B cell (primary cell): ENCODE measurements at regions not wholly inside any gene's neighbourhood (a gene's known extent, or its start where the extent isn't known, plus 50 kb on each side); places are given as distances from the start of the nearest gene placed in this dataset.

ENCODE experiments used
- ATAC-seq: fragments of 200-7000 bp; cut with Tn5 transposase; one replicate; pipeline ENCODE4 v1.10.0; 2021; ENCODE audit warnings: low read depth, mild to moderate bottlenecking, moderate number of reproducible peaks, moderate library complexity
- CTCF ChIA-PET: fragments of 350-600 bp; sonication (Branson Sonifier 250); formaldehyde crosslinking; loops from one replicate; lab custom pipeline; 2021; ENCODE audit warnings: antibody characterized with exemption, inconsistent platforms; lab: Charles Lee
- POLR2A ChIA-PET: fragments of 350-600 bp; sonication (Branson Sonifier 250); formaldehyde crosslinking; loops from one replicate; lab custom pipeline; 2021; ENCODE audit warnings: antibody characterized with exemption; lab: Charles Lee
- DNase-seq: peaks from one replicate; pipeline ENCODE4 v3.0.0; 2013
- H2AFZ ChIP-seq: 2 replicates; pipeline ENCODE4 v1.6.1; 2012; ENCODE audit warnings: mild to moderate bottlenecking, low read depth, low read length; ENCODE audit not compliant: insufficient read depth, poor library complexity, severe bottlenecking
- H3K27ac ChIP-seq, 2 donors: 1 replicate in 1 of 2; 2 replicates in 1 of 2; pipeline ENCODE4 v1.5.1; 2012 to 2013; ENCODE audit warnings: low read length in 2 of 2, mild to moderate bottlenecking in 2 of 2, moderate library complexity in 1 of 2
- H3K27me3 ChIP-seq, 4 experiments: fragments of 200-600 bp in 1 of 4; sonication (generic) in 1 of 4; replicated peaks in 1 of 4; 1 replicate in 2 of 4; 2 replicates in 2 of 4; pipeline versions ENCODE4 v1.6.1 to v1.7.0; 2013 to 2016; ENCODE audit warnings: low read length in 3 of 4, mild to moderate bottlenecking in 2 of 4, mixed read lengths in 1 of 4, moderate library complexity in 1 of 4; ENCODE audit not compliant: insufficient read depth in 4 of 4, control insufficient read depth in 3 of 4; ENCODE audit errors: control extremely low read depth in 1 of 4
- H3K36me3 ChIP-seq, 2 experiments: replicated peaks in 1 of 2; 1 replicate in 1 of 2; 2 replicates in 1 of 2; pipeline versions ENCODE4 v1.6.1 to v1.7.1; 2013; ENCODE audit warnings: low read length in 1 of 2; ENCODE audit not compliant: insufficient read depth in 2 of 2, control insufficient read depth in 1 of 2; ENCODE audit errors: control extremely low read depth in 1 of 2, extremely low read depth in 1 of 2
- H3K4me1 ChIP-seq, 2 donors: fragments of 200-600 bp in 1 of 2; sonication (generic) in 1 of 2; 1 replicate in 1 of 2; 2 replicates in 1 of 2; pipeline versions ENCODE4 v1.5.1 to v1.6.1; 2013 to 2017; ENCODE audit warnings: low read length in 2 of 2; ENCODE audit not compliant: control insufficient read depth in 2 of 2, insufficient read depth in 2 of 2
- H3K4me2 ChIP-seq: replicated peaks from 2 replicates; pipeline ENCODE3; 2012; ENCODE audit warnings: mild to moderate bottlenecking, low read depth, low read length; ENCODE audit not compliant: poor library complexity, severe bottlenecking
- H3K4me3 ChIP-seq, 5 experiments: fragments of 200-600 bp in 1 of 5; sonication (generic) in 1 of 5; 1 replicate in 3 of 5; 2 replicates in 2 of 5; pipeline versions ENCODE4 v1.5.1 to v1.7.0; 2011 to 2016; ENCODE audit warnings: low read length in 4 of 5, mild to moderate bottlenecking in 4 of 5, low read depth in 2 of 5, control low read depth in 1 of 5, moderate library complexity in 1 of 5; ENCODE audit not compliant: insufficient read depth in 1 of 5; ENCODE audit errors: control extremely low read depth in 1 of 5, extremely low read depth in 1 of 5
- H3K79me2 ChIP-seq: fragments of 200-600 bp; sonication (generic); one replicate; pipeline ENCODE4 v1.6.0; 2016; ENCODE audit warnings: low read length; ENCODE audit not compliant: control insufficient read depth, insufficient read depth
- H3K9ac ChIP-seq: fragments of 200-600 bp; sonication (generic); 2 replicates; pipeline ENCODE4 v1.6.1; 2017; ENCODE audit warnings: mild to moderate bottlenecking, low read length, moderate library complexity
- H3K9me3 ChIP-seq, 3 donors: one replicate each; pipeline versions ENCODE4 v1.6.1 to v1.7.1; 2013; ENCODE audit warnings: low read length in 2 of 3; ENCODE audit not compliant: control insufficient read depth in 2 of 3, insufficient read depth in 1 of 3; ENCODE audit errors: control extremely low read depth in 1 of 3
- H4K20me1 ChIP-seq: 2 replicates; pipeline ENCODE4 v1.6.0; 2012; ENCODE audit warnings: mild to moderate bottlenecking, low read length; ENCODE audit not compliant: insufficient read depth, control insufficient read depth, poor library complexity, severe bottlenecking
- H3K27ac Mint-ChIP-seq: one replicate; pipeline ENCODE4 v1.8.0; 2021; ENCODE audit warnings: mixed read lengths
- H3K27me3 Mint-ChIP-seq: one replicate; pipeline ENCODE4 v1.8.0; 2021; ENCODE audit warnings: mixed read lengths
- H3K4me1 Mint-ChIP-seq: one replicate; pipeline ENCODE4 v1.8.0; 2021; ENCODE audit warnings: mixed read lengths
- H3K4me3 Mint-ChIP-seq: one replicate; pipeline ENCODE4 v1.8.0; 2021; ENCODE audit warnings: mixed read lengths
- H3K9me3 Mint-ChIP-seq: one replicate; pipeline ENCODE4 v1.8.0; 2022; ENCODE audit warnings: mixed read lengths; ENCODE audit not compliant: insufficient read depth
- EZH2 ChIP-seq: IDR thresholded peaks from 2 replicates; pipeline ENCODE4 v1.6.1; 2012; ENCODE audit warnings: borderline replicate concordance, low read depth, mild to moderate bottlenecking, moderate library complexity, low read length; ENCODE audit not compliant: insufficient read depth, poor library complexity, severe bottlenecking
- WGBS: methylation state at CpG from one replicate; pipeline ENCODE4 v1.1.5; 2013; ENCODE audit warnings: missing lambda C conversion rate; ENCODE audit not compliant: insufficient coverage; 5-methylcytosine and 5-hydroxymethylcytosine counted together
- intact Hi-C: fragments of 100-400 bp; cut with micrococcal nuclease; formaldehyde crosslinking; loops from one replicate; pipeline ENCODE4 v1.10.0; 2022
- TF ChIP-seq, protein P1 (sequence below): fragments of 200-600 bp; IDR thresholded peaks from one replicate; pipeline ENCODE4 v1.8.0; 2022; ENCODE audit warnings: antibody characterized with exemption, mild to moderate bottlenecking

DNA sequence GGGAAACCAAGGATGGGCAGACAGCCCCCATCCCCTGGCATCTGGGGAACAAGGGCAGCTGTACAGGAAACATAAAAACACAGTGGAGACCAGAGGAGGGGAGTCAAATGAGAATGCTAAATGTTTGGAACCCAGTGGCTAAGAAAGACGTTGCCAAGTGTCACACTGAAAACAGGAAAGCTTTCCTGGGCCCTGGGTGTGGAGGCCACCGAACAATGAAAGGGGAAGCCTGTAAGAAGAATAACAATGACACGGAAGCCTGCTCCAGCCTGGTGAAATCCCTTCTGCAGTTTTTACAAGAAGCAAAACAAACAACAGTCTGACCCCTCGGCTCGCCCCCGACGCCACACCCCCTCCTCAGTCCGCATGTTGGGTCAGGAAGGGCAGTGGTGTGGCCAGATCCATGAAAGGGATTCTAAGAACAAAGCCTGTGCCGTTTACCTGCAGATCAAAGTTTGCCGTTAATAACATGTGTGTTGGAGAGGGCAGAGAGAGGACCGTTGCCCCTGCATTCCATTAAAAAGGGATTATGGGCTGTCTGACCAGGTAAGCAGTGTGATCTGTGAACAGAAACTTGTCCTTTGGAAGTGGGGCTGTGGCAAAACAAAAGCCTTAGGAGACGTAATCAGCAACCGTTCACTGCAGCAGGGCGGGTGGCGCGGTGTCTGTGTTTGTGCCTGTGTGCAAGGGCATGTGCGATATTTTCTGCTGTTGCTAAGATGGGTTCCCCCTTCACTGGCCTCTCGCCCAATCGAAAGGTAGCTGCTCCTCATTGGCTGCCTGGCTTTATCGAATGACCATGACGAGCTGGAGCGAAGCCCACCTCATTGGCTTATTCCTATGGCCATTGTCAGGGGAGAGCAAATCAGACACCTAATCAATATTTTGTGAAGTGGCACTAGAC, 113.7 kb upstream of the BLID start:
- H3K4me3 Mint-ChIP-seq = no peak overlapping the region
- ChIA-PET POLR2A (no interaction called here), CTCF (no interaction called here)
- Histone ChIP-seq H3K27ac (no peak overlapping the region), H3K36me3 (no peaks in the 10 kb centered on the region), H3K27me3 (peaks cover 0 to 4% (median 0%) of the 10 kb centered on the region in 4 experiments), H3K9ac (no peak overlapping the region), H3K4me2 (no peak overlapping the region), H4K20me1 (no peaks in the 10 kb centered on the region), H3K4me3 (no peak overlapping the region), H2AFZ (no peak overlapping the region), H3K4me1 (no peaks in the 10 kb centered on the region), H3K79me2 (no peaks in the 10 kb centered on the region), H3K9me3 (peaks cover 0 to 8% (median 0%) of the 10 kb centered on the region in 3 donors)
- DNase-seq (no peak), ATAC-seq (no peak)
- WGBS = 71% methylated on average over 17 of the region's 22 CpGs
- H3K4me1 Mint-ChIP-seq = no peaks in the 10 kb centered on the region
- H3K27me3 Mint-ChIP-seq = peaks cover 12% of the 10 kb centered on the region
- intact Hi-C loops = no loop called here
- no peak for TF ChIP-seq EZH2
- TF ChIP-seq, protein P1, sequence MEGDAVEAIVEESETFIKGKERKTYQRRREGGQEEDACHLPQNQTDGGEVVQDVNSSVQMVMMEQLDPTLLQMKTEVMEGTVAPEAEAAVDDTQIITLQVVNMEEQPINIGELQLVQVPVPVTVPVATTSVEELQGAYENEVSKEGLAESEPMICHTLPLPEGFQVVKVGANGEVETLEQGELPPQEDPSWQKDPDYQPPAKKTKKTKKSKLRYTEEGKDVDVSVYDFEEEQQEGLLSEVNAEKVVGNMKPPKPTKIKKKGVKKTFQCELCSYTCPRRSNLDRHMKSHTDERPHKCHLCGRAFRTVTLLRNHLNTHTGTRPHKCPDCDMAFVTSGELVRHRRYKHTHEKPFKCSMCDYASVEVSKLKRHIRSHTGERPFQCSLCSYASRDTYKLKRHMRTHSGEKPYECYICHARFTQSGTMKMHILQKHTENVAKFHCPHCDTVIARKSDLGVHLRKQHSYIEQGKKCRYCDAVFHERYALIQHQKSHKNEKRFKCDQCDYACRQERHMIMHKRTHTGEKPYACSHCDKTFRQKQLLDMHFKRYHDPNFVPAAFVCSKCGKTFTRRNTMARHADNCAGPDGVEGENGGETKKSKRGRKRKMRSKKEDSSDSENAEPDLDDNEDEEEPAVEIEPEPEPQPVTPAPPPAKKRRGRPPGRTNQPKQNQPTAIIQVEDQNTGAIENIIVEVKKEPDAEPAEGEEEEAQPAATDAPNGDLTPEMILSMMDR = no peak
- no peak overlapping the region for H3K27ac Mint-ChIP-seq
- no peaks in the 10 kb centered on the region for H3K9me3 Mint-ChIP-seq

DNA sequence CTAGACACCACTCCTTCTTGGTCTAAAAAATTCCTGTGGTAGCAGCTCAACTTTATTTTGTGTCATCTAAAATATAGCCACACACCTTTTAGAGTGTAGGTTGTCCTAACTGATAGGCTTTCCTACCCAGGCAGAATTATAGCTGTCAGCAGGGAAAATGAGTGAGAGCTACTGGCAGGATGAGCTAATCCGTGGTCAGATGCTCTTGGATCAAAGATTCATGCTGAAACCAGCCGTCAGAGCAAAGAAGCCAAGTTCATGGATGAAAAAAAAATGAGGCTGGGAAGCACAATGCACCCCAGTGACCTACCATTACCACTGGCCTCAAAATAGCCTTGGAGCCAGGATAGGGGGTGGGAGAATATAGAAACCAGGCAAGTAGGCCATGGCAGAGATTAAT, 113.1 kb upstream of the BLID start:
- no peaks in the 10 kb centered on the region for H3K79me2 ChIP-seq
- H3K9ac ChIP-seq = no peak overlapping the region
- no peak overlapping the region for H3K4me3 Mint-ChIP-seq
- H3K36me3 ChIP-seq = no peaks in the 10 kb centered on the region
- no peak overlapping the region for H3K4me3 ChIP-seq
- no peaks in the 10 kb centered on the region for H4K20me1 ChIP-seq
- TF ChIP-seq EZH2 = no peak
- TF ChIP-seq, protein P1 = no peak
- H3K4me2 ChIP-seq = no peak overlapping the region
- H3K9me3 Mint-ChIP-seq = no peaks in the 10 kb centered on the region
- intact Hi-C loops = no loop called here
- ATAC-seq = no peak
- H2AFZ ChIP-seq = no peak overlapping the region
- H3K27ac ChIP-seq = no peak overlapping the region
- 100% methylated on average over 2 of the region's 2 CpGs for WGBS
- DNase-seq = no peak
- H3K4me1 Mint-ChIP-seq = no peaks in the 10 kb centered on the region
- H3K4me1 ChIP-seq = no peaks in the 10 kb centered on the region
- no peak overlapping the region for H3K27ac Mint-ChIP-seq
- peaks cover 0 to 4% (median 0%) of the 10 kb centered on the region in 4 experiments for H3K27me3 ChIP-seq
- H3K27me3 Mint-ChIP-seq = peaks cover 12% of the 10 kb centered on the region
- ChIA-PET CTCF (no interaction called here), POLR2A (no interaction called here)
- H3K9me3 ChIP-seq = peaks cover 0 to 8% (median 0%) of the 10 kb centered on the region in 3 donors
